Sigmoid colon (tissue), 6 donors: ENCODE measurements at regions not wholly inside any gene's neighbourhood (a gene's known extent, or its start where the extent isn't known, plus 50 kb on each side); places are given as distances from the start of the nearest gene placed in this dataset.

Source experiments
- DNase-seq: peaks from one replicate; pipeline ENCODE4 v3.0.0-alpha.2; 2019
- H3K27ac ChIP-seq, 4 donors: fragments of 200-600 bp; sonication (generic); one replicate each; pipeline ENCODE4 v1.5.1; 2016 to 2019; ENCODE audit warnings: mild to moderate bottlenecking in 1 of 4
- H3K27me3 ChIP-seq, 3 donors: fragments of 200-600 bp; sonication (generic); one replicate each; pipeline ENCODE4 v1.5.1; 2019; ENCODE audit warnings: mild to moderate bottlenecking in 1 of 3
- H3K36me3 ChIP-seq, 4 donors: fragments of 200-600 bp; sonication (generic); one replicate each; pipeline ENCODE4 v1.5.1; 2016 to 2019
- H3K4me1 ChIP-seq, 4 donors: fragments of 200-600 bp; sonication (generic); one replicate each; pipeline ENCODE4 v1.5.1; 2017 to 2019
- H3K4me3 ChIP-seq, 4 donors: fragments of 200-600 bp; sonication (generic); one replicate each; pipeline ENCODE4 v1.5.1; 2017 to 2019; ENCODE audit warnings: mild to moderate bottlenecking in 2 of 4, moderate library complexity in 1 of 4
- H3K9me3 ChIP-seq, 4 donors: fragments of 200-600 bp in 3 of 4; sonication (generic) in 3 of 4; one replicate each; pipeline versions ENCODE4 v1.5.1 to v1.6.1; 2013 to 2019
- CTCF ChIP-seq, 4 experiments: fragments of 450-650 bp in 3 of 4; fragments of 200-600 bp in 1 of 4; IDR thresholded peaks; one replicate each; pipeline ENCODE4 v1.5.1; 2016 to 2019; ENCODE audit warnings: antibody characterized with exemption in 4 of 4, mild to moderate bottlenecking in 3 of 4, moderate library complexity in 2 of 4
- EP300 ChIP-seq, 4 donors: sonication (generic); formaldehyde crosslinking; IDR thresholded peaks; one replicate each; pipeline ENCODE4 v1.6.1; 2017; ENCODE audit warnings: antibody characterized with exemption in 4 of 4
- POLR2A ChIP-seq, 2 donors: fragments of 450-650 bp; IDR thresholded peaks; one replicate each; pipeline ENCODE4 v1.6.1; 2016; ENCODE audit warnings: antibody characterized with exemption in 2 of 2, mild to moderate bottlenecking in 2 of 2, moderate library complexity in 2 of 2
- POLR2AphosphoS5 ChIP-seq, 4 donors: sonication (generic); formaldehyde crosslinking; IDR thresholded peaks; one replicate each; pipeline ENCODE4 v1.6.1; 2017; ENCODE audit warnings: antibody characterized with exemption in 4 of 4
- WGBS, 2 donors: extraction: QIAGEN DNeasy Blood & Tissue Kit; methylation state at CpG; one replicate each; pipeline ENCODE4 v1.1.7; 2013; 5-methylcytosine and 5-hydroxymethylcytosine counted together
- intact Hi-C: fragments of 100-400 bp; cut with DNase I; formaldehyde crosslinking; loops from one replicate; pipeline ENCODE4 v1.15.1; 2023
- donor health status: healthy with polysubstance abuse.
- donor health status: healthy.

- Histone ChIP-seq H3K27me3 (no peaks in the 10 kb centered on the region), H3K27ac (no peak overlapping the region), H3K9me3 (no peaks in the 10 kb centered on the region), H3K4me1 (no peaks in the 10 kb centered on the region), H3K4me3 (no peak overlapping the region), H3K36me3 (no peaks in the 10 kb centered on the region)
- no peak for DNase-seq
- WGBS, 2 donors: 90% methylated on average over 6 of the region's 6 CpGs
- intact Hi-C loops: no loop called here
- TF ChIP-seq POLR2AphosphoS5 (IDR thresholded peaks at IDR 0.05) (no peak), EP300 (IDR thresholded peaks at IDR 0.05) (no peak), CTCF (IDR thresholded peaks at IDR 0.05) (no peak), POLR2A (IDR thresholded peaks at IDR 0.05) (no peak)
These were observed 462.7 kb upstream of the CD180 start for GRCh38 chr5:67659288-67659687.

DNA sequence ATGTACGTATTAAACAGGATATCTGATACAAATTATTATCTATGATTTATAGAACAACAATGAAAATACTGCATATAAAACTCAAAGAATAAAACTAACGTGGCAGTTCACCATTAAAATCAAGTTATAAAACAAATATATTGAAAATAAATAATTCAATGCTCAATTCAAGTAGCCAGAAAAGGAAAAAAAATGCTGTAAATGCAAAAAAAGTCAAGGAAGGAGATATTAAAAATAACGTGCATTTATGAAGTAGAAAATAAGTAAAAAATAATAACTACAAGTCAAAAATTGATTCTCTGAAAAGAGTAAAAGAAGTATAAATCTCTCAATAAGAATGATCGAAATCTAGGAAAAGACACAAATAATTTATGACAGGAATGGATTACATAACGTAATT is 460.5 kb upstream of the CD180 start:
- Histone ChIP-seq H3K4me3 (no peak overlapping the region), H3K4me1 (peaks cover 0 to 8% (median 6%) of the 10 kb centered on the region in 4 donors), H3K27ac (no peak overlapping the region), H3K9me3 (no peaks in the 10 kb centered on the region), H3K27me3 (no peaks in the 10 kb centered on the region), H3K36me3 (no peaks in the 10 kb centered on the region)
- WGBS, 2 donors: 72 to 87% methylated on average over 5 of the region's 5 CpGs
- DNase-seq: no peak
- intact Hi-C loops: no loop called here
- TF ChIP-seq EP300 (IDR thresholded peaks at IDR 0.05): no peak

DNA sequence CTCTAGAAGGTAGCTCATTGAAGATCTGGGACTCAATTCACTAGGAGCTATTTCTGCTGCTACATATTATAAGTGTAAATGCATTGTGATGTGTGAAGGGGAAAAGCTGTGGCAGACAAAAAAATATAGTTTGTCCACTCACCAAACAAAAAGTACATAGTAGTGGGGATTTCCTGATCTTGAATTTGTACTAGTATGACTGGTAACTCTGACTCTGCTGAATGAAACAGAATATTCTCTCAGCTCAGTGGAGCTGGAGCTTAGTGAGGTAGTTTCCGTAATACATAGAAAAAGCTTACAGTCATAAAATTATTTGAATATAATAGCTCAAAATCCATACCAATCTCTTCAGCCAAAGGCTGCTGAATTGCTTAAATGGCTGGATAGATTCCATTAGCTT is 455.6 kb upstream of the CD180 start:
- no peaks in the 10 kb centered on the region for H3K9me3 ChIP-seq
- H3K4me1 ChIP-seq: peaks cover 0 to 49% (median 38%) of the 10 kb centered on the region in 4 donors
- H3K36me3 ChIP-seq: no peaks in the 10 kb centered on the region
- TF ChIP-seq EP300 (IDR thresholded peaks at IDR 0.05): no peak
- no peak for TF ChIP-seq POLR2AphosphoS5 (IDR thresholded peaks at IDR 0.05)
- TF ChIP-seq POLR2A (IDR thresholded peaks at IDR 0.05): no peak
- no peak for TF ChIP-seq CTCF (IDR thresholded peaks at IDR 0.05)
- H3K27ac ChIP-seq: peak overlapping the region in 3 of 4 donors; percentile 38 to 53 (median 39)
- no peak for DNase-seq
- H3K27me3 ChIP-seq: no peaks in the 10 kb centered on the region
- WGBS, 2 donors: 80 to 92% methylated on average over 1 of the region's 1 CpG
- intact Hi-C loops: no loop called here
- no peak overlapping the region for H3K4me3 ChIP-seq

DNA sequence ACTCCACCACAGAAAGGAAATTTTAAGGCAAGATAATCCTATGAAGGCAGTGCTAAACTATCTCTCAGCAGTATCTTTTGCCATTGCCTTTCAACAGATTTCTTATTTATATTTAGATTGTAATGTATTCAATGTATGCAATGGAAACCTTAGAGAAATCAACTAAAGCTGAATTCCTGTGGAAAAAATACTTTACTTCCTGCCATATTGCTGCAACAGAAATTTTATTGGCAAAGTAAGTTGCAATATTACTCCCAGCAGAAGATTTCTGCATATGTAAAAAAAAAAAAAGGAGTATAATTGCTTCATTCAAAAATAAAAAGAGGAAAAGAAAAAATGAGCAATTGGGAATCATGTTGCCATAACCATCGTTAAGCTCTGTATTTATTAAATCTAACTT is 454.6 kb upstream of the CD180 start:
- Histone ChIP-seq H3K27me3 (no peaks in the 10 kb centered on the region), H3K4me3 (no peak overlapping the region), H3K4me1 (peaks cover 0 to 59% (median 48%) of the 10 kb centered on the region in 4 donors), H3K36me3 (no peaks in the 10 kb centered on the region), H3K9me3 (no peaks in the 10 kb centered on the region), H3K27ac (peak overlapping the region in 1 of 4 donors; percentile 82)
- no peak for DNase-seq
- 87 to 92% methylated on average over 1 of the region's 1 CpG for WGBS, 2 donors
- TF ChIP-seq POLR2A (IDR thresholded peaks at IDR 0.05) (no peak), EP300 (IDR thresholded peaks at IDR 0.05) (no peak), CTCF (IDR thresholded peaks at IDR 0.05) (no peak), POLR2AphosphoS5 (IDR thresholded peaks at IDR 0.05) (no peak)
- intact Hi-C loops: no loop called here

DNA sequence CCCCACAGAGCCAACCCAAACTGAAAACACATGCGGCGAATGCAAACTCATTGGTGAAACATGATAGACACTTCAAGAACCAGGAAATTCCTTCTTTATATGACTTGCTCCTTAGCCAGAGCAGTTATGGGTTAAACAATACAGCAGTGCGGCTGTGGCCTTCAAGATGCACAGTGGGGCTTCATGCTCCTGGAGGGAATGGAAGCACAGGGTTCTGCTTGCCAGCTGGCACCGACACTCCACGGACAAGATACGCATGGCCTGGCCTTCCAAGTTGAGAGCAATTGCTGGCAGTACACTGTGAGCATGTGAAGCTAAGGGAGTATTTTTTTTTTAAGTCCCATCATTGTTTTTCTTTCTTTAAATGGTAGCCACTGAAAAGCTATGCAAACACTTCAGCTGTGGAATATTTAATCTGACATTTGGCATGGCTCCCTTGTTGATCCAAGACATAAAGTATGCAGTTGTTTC is 451.6 kb upstream of the CD180 start:
- no peaks in the 10 kb centered on the region for H3K27me3 ChIP-seq
- H3K4me3 ChIP-seq: no peak overlapping the region
- intact Hi-C loops: loop anchor here (1.0 to 5.0 kb wide), 6 partner anchors 45 to 609 kb away; no protein-coding TSS in a partner anchor
- peaks cover 0 to 62% (median 48%) of the 10 kb centered on the region in 4 donors for H3K4me1 ChIP-seq
- WGBS, 2 donors: 26 to 56% methylated on average over 6 of the region's 6 CpGs
- no peak for TF ChIP-seq CTCF (IDR thresholded peaks at IDR 0.05)
- no peak for TF ChIP-seq POLR2A (IDR thresholded peaks at IDR 0.05)
- peak; percentile 45 to 89 (median 74) for TF ChIP-seq EP300 (IDR thresholded peaks at IDR 0.05)
- TF ChIP-seq POLR2AphosphoS5 (IDR thresholded peaks at IDR 0.05): peak; percentile 72 to 87 (median 84)
- peak overlapping the region; percentile 77 to 82 (median 79) for H3K27ac ChIP-seq
- DNase-seq: peak; percentile 98
- H3K9me3 ChIP-seq: peaks cover 0 to 5% (median 1%) of the 10 kb centered on the region in 4 donors
- H3K36me3 ChIP-seq: no peaks in the 10 kb centered on the region
